ENCODE measurements at regions not wholly inside any gene's neighbourhood (a gene's known extent, or its start where the extent isn't known, plus 50 kb on each side); places are given as distances from the start of the nearest gene placed in this dataset.

- H3K79me1 ChIP-seq (ENCODE audit: low read depth in 1 of 2, low read length in 2 of 2): no peaks in the 10 kb centered on the region
- H2BK20ac ChIP-seq (ENCODE audit: low read depth, low read length): no peak overlapping the region
- H4K8ac ChIP-seq (ENCODE audit: low read depth in 2 of 2, low read length in 2 of 2): no peak overlapping the region
- H2BK5ac ChIP-seq (ENCODE audit: low read depth, low read length, poor library complexity, severe bottlenecking): no peak overlapping the region
- H3K56ac ChIP-seq (ENCODE audit: extremely low read depth, insufficient read depth, low read length): no peak overlapping the region
- H3K18ac ChIP-seq (ENCODE audit: low read depth, low read length): no peak overlapping the region
- H3K4me3 ChIP-seq (ENCODE audit: insufficient read depth, low read depth, low read length): no peak overlapping the region
- DNase-seq (no peak), ATAC-seq (ENCODE audit: low read depth) (no peak)
- no peaks in the 10 kb centered on the region for H3K9me1 ChIP-seq (ENCODE audit: insufficient read depth, low read length)
- no peaks in the 10 kb centered on the region for H3K4me1 ChIP-seq (ENCODE audit: control insufficient read depth, insufficient read depth, low read length)
- no peak overlapping the region for H3K9ac ChIP-seq (ENCODE audit: low read depth, low read length)
- in situ Hi-C loops (cut with MboI; ENCODE audit: low sequenced_read_pairs) (no loop called here), intact Hi-C loops (cut with micrococcal nuclease) (no loop called here), dilution Hi-C loops (cut with HindIII; ENCODE audit: low sequenced_read_pairs, unreplicated experiment) (no loop called here)
- H3K27me3 ChIP-seq (ENCODE audit: control insufficient read depth, insufficient read depth, low read length): no peaks in the 10 kb centered on the region
- no peaks in the 10 kb centered on the region for H3K36me3 ChIP-seq (ENCODE audit: control insufficient read depth, insufficient read depth, low read length)
- POLR2A ChIA-PET (ENCODE audit: unreplicated experiment): no interaction called here
- no peak overlapping the region for H3K27ac ChIP-seq (ENCODE audit: insufficient read depth, low read length)
- CTCF ChIA-PET: no interaction called here
- no peak overlapping the region for H2AFZ ChIP-seq (replicated peaks; ENCODE audit: low read length, poor library complexity)
- H3K23ac ChIP-seq (ENCODE audit: low read depth, low read length): no peak overlapping the region
- H2BK120ac ChIP-seq (ENCODE audit: low read depth, low read length): no peak overlapping the region
- no CpG with 5 or more reads among the region's 2 CpGs for WGBS, 2 experiments (ENCODE audit: extremely low coverage in 2 of 2, insufficient read length in 1 of 2)
- no TSS peak for BruUV-seq (replicated peaks)
- no peak overlapping the region for H3K4ac ChIP-seq (ENCODE audit: low read depth, low read length)
- TF ChIP-seq SMC3 (IDR thresholded peaks at IDR 0.05; ENCODE audit: low read depth, low read length) (no peak), MAZ (IDR thresholded peaks at IDR 0.05; ENCODE audit: borderline replicate concordance, low read depth, low read length) (no peak), USF2 (IDR thresholded peaks at IDR 0.05; ENCODE audit: low read depth, low read length) (no peak), POLR2A (IDR thresholded peaks at IDR 0.05; ENCODE audit: low read depth, low read length) (no peak)
- H3K9me3 ChIP-seq (ENCODE audit: control insufficient read depth, insufficient read depth, low read length): no peaks in the 10 kb centered on the region
- H2AK5ac ChIP-seq (ENCODE audit: low read depth, low read length): no peak overlapping the region
- no peak overlapping the region for H3K4me2 ChIP-seq (ENCODE audit: low read depth, low read length)
- no peak overlapping the region for H4K5ac ChIP-seq (ENCODE audit: low read depth, low read length)
- no peak overlapping the region for H2BK15ac ChIP-seq (ENCODE audit: low read depth, low read length)
- no peak overlapping the region for H4K91ac ChIP-seq (ENCODE audit: insufficient read depth, low read depth, low read length)
- H2AK9ac ChIP-seq (replicated peaks; ENCODE audit: low read depth, low read length, poor library complexity): no peak overlapping the region
- H3K14ac ChIP-seq (replicated peaks; ENCODE audit: low read depth, low read length): no peak overlapping the region
- H4K20me1 ChIP-seq (ENCODE audit: insufficient read depth, low read length): no peaks in the 10 kb centered on the region
Observed at GRCh38 chr7:46879783-46880182, 702.1 kb downstream of the TNS3 start.

All from IMR-90 (cell line).